IMR-90 (cell line): ENCODE measurements at regions not wholly inside any gene's neighbourhood (a gene's known extent, or its start where the extent isn't known, plus 50 kb on each side); places are given as distances from the start of the nearest gene placed in this dataset.

Experiments
- BHLHE40 ChIP-seq: fragments of 150-350 bp; IDR thresholded peaks from 2 replicates; pipeline ENCODE4 v1.6.1; 2016; ENCODE audit warnings: mild to moderate bottlenecking, low read depth, low read length
- MXI1 ChIP-seq: IDR thresholded peaks from 2 replicates; pipeline ENCODE4 v1.6.1; 2012; ENCODE audit warnings: low read depth, mild to moderate bottlenecking, low read length, moderate library complexity, borderline replicate concordance
- POLR2A ChIP-seq: IDR thresholded peaks from 2 replicates; pipeline ENCODE4 v1.6.1; 2012; ENCODE audit warnings: mild to moderate bottlenecking, low read depth, low read length
- TF ChIP-seq, protein P1 (sequence below): conservative IDR thresholded peaks from 2 replicates; pipeline ENCODE4 v1.5.1; 2012; ENCODE audit warnings: mild to moderate bottlenecking, low read depth, low read length, improper control_type of control experiment
- TF ChIP-seq, protein P2 (sequence below): fragments of 150-350 bp; IDR thresholded peaks from 2 replicates; pipeline ENCODE4 v1.6.1; 2016; ENCODE audit warnings: low read depth, mild to moderate bottlenecking, low read length, moderate library complexity, borderline replicate concordance

DNA sequence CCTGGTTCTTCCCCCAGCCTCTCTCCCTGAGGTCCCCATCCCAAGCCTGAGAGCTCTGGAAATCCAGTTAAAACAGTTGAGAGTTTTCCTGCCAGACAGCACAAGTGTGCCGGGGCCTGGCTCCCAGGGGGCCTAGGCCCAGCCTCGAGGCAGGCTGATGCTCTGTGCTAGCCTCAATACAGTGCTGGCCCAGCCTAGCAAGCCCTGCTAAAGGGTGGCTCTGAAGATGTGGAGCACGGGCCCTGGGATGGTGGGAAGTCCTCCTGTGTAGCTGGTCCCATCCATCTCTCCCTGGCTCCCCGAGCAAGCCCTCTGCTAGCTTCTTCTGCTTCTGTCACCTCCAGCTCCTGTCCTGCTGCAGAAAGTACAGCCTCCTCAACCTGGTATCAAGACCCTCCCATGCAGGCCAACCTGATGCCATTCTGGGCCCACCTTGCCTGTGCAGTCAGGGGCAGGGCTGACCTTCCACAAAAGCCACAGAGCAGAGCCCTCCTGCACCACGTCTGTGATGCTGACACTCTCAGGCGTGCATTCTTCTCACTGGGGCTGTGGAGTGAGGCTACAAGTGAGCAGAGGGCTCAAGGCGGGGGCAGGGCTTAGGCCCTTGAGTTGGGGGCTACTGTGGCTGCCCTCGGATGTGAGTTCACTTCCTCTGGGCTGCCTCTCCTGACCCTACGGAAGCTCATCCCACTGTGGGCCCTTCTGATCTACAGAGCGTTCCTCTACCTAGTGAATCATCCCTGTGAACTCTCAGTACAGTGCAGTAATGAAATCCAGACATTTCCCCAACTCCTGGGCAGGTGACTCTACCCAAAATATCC lies 60.1 kb upstream of the LAPTM4A start:
- TF ChIP-seq POLR2A (no peak), BHLHE40 (no peak), MXI1 (no peak)
- TF ChIP-seq, protein P1, sequence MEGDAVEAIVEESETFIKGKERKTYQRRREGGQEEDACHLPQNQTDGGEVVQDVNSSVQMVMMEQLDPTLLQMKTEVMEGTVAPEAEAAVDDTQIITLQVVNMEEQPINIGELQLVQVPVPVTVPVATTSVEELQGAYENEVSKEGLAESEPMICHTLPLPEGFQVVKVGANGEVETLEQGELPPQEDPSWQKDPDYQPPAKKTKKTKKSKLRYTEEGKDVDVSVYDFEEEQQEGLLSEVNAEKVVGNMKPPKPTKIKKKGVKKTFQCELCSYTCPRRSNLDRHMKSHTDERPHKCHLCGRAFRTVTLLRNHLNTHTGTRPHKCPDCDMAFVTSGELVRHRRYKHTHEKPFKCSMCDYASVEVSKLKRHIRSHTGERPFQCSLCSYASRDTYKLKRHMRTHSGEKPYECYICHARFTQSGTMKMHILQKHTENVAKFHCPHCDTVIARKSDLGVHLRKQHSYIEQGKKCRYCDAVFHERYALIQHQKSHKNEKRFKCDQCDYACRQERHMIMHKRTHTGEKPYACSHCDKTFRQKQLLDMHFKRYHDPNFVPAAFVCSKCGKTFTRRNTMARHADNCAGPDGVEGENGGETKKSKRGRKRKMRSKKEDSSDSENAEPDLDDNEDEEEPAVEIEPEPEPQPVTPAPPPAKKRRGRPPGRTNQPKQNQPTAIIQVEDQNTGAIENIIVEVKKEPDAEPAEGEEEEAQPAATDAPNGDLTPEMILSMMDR, result no peak
- TF ChIP-seq, protein P2, sequence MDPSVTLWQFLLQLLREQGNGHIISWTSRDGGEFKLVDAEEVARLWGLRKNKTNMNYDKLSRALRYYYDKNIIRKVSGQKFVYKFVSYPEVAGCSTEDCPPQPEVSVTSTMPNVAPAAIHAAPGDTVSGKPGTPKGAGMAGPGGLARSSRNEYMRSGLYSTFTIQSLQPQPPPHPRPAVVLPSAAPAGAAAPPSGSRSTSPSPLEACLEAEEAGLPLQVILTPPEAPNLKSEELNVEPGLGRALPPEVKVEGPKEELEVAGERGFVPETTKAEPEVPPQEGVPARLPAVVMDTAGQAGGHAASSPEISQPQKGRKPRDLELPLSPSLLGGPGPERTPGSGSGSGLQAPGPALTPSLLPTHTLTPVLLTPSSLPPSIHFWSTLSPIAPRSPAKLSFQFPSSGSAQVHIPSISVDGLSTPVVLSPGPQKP, result no peak
